ENCODE measurements at regions not wholly inside any gene's neighbourhood (a gene's known extent, or its start where the extent isn't known, plus 50 kb on each side); places are given as distances from the start of the nearest gene placed in this dataset.
"Not testable (repeated sequence)": the region's sequence is repeated elsewhere in the genome, so short reads cannot be mapped to it uniquely, and the experiment has no call there.

- TF ChIP-seq REST (IDR thresholded peaks at IDR 0.05; ENCODE audit: unreplicated experiment) (no peak), JUNB (IDR thresholded peaks at IDR 0.05; ENCODE audit: unreplicated experiment) (no peak), ETS1 (IDR thresholded peaks at IDR 0.05) (no peak), CREB1 (CRISPR knock-in tag; IDR thresholded peaks at IDR 0.05; ENCODE audit: low read depth) (no peak), POLR2AphosphoS5 (IDR thresholded peaks at IDR 0.05; ENCODE audit: low read depth) (no peak), ZNF331 (CRISPR knock-in tag; IDR thresholded peaks at IDR 0.05; ENCODE audit: low read depth) (no peak), ZNF114 (CRISPR knock-in tag; IDR thresholded peaks at IDR 0.05) (no peak), NANOG (IDR thresholded peaks at IDR 0.05; ENCODE audit: borderline replicate concordance) (no peak), EZH2phosphoT487 (IDR thresholded peaks at IDR 0.05; ENCODE audit: unreplicated experiment) (no peak), EZH2 (IDR thresholded peaks at IDR 0.05; ENCODE audit: low read depth, unreplicated experiment) (no peak), STAT1 (IDR thresholded peaks at IDR 0.05; ENCODE audit: unreplicated experiment) (no peak), CTCF (conservative IDR thresholded peaks at IDR 0.05; ENCODE audit: low read depth in 2 of 2) (no peak)
These were observed 363.6 kb downstream of the ANKRD30A start (continued) for GRCh38 chr10:37488792-37489657.

- H3K9me3 Mint-ChIP-seq: peaks cover 94% of the 10 kb centered on the region
- DNase-seq (ENCODE audit: low spot score): not testable (repeated sequence)
These were observed 355.2 kb downstream of the ANKRD30A start for GRCh38 chr10:37480596-37480995.

More at GRCh38 chr10:37480596-37480995, 355.2 kb downstream of the ANKRD30A start:
- not testable (repeated sequence) for H3K27me3 ChIP-seq (ENCODE audit: insufficient read depth); H2AFZ ChIP-seq; ATAC-seq; H3K9me2 ChIP-seq (ENCODE audit: insufficient read depth); H3K4me2 ChIP-seq; H3K4me1 ChIP-seq (ENCODE audit: insufficient read depth); H3K27ac Mint-ChIP-seq; H3K4me1 Mint-ChIP-seq; H3K4me3 ChIP-seq; H3K27ac ChIP-seq (ENCODE audit: low read depth); H3K36me3 ChIP-seq (ENCODE audit: insufficient read depth); H3K79me2 ChIP-seq (replicated peaks; ENCODE audit: insufficient read depth); H3K27me3 Mint-ChIP-seq (ENCODE audit: insufficient read depth, low read depth, poor library complexity); H3K4me3 Mint-ChIP-seq; H3F3A ChIP-seq (replicated peaks; ENCODE audit: low read depth); H4K20me1 ChIP-seq (replicated peaks; ENCODE audit: insufficient read depth)
- peaks cover 30% of the 10 kb centered on the region for H3K36me3 Mint-ChIP-seq (ENCODE audit: low read depth)
